IMR-90 (cell line): ENCODE measurements at regions not wholly inside any gene's neighbourhood (a gene's known extent, or its start where the extent isn't known, plus 50 kb on each side); places are given as distances from the start of the nearest gene placed in this dataset.

Source experiments
- ATAC-seq: fragments of 200-7000 bp; cut with Tn5 transposase; 2 replicates; pipeline ENCODE4 v1.9.1; 2020; ENCODE audit warnings: low read depth, mild to moderate bottlenecking, moderate library complexity
- BruUV-seq: library from RNA; stranded (reverse); fragments of 400-500 nt; replicated peaks from 2 replicates; lab custom pipeline; 2021; lab: Mats Ljungman, UMichigan
- CTCF ChIA-PET: fragments of 300-600 bp; formaldehyde crosslinking; extraction: SDS; loops from one replicate; lab custom pipeline; 2021; ENCODE audit warnings: antibody characterized with exemption; lab: Yijun Ruan, JAX
- POLR2A ChIA-PET: fragments of 300-600 bp; sonication (Branson Sonifier 250); formaldehyde crosslinking; loops from one replicate; lab custom pipeline; 2022; ENCODE audit warnings: antibody characterized with exemption; ENCODE audit not compliant: unreplicated experiment; lab: Charles Lee
- DNase-seq: peaks from one replicate; pipeline ENCODE4 v3.0.0; 2013
- H2AFZ ChIP-seq: replicated peaks from 2 replicates; pipeline ENCODE3; 2013; ENCODE audit warnings: low read length, mild to moderate bottlenecking; ENCODE audit not compliant: poor library complexity
- H2AK5ac ChIP-seq: 2 replicates; pipeline ENCODE4 v1.6.1; 2013; ENCODE audit warnings: low read depth, low read length, inconsistent platforms
- H2AK9ac ChIP-seq: replicated peaks from 2 replicates; pipeline ENCODE3; 2013; ENCODE audit warnings: mild to moderate bottlenecking, low read depth, low read length, moderate library complexity; ENCODE audit not compliant: poor library complexity
- H2BK120ac ChIP-seq: 2 replicates; pipeline ENCODE4 v1.6.1; 2013; ENCODE audit warnings: low read depth, low read length, inconsistent platforms
- H2BK15ac ChIP-seq: 3 replicates; pipeline ENCODE4 v1.6.1; 2013; ENCODE audit warnings: low read depth, low read length, inconsistent platforms
- H2BK20ac ChIP-seq: 2 replicates; pipeline ENCODE4 v1.6.1; 2013; ENCODE audit warnings: low read depth, mild to moderate bottlenecking, inconsistent platforms, low read length, moderate library complexity
- H2BK5ac ChIP-seq: 2 replicates; pipeline ENCODE4 v1.6.1; 2013; ENCODE audit warnings: mild to moderate bottlenecking, low read depth, low read length, inconsistent platforms; ENCODE audit not compliant: poor library complexity, severe bottlenecking
- H3K14ac ChIP-seq: replicated peaks from 2 replicates; pipeline ENCODE4 v1.6.1; 2013; ENCODE audit warnings: low read depth, low read length, inconsistent platforms
- H3K18ac ChIP-seq: 2 replicates; pipeline ENCODE4 v1.6.1; 2013; ENCODE audit warnings: low read depth, low read length, control low read depth
- H3K23ac ChIP-seq: 2 replicates; pipeline ENCODE4 v1.6.1; 2013; ENCODE audit warnings: low read depth, low read length, inconsistent platforms
- H3K27ac ChIP-seq: 2 replicates; pipeline ENCODE4 v1.5.1; 2013; ENCODE audit warnings: mild to moderate bottlenecking, control low read depth, low read length; ENCODE audit not compliant: insufficient read depth
- H3K27me3 ChIP-seq: 2 replicates; pipeline ENCODE4 v1.6.1; 2013; ENCODE audit warnings: low read length; ENCODE audit not compliant: control insufficient read depth, insufficient read depth
- H3K36me3 ChIP-seq: 2 replicates; pipeline ENCODE4 v1.6.1; 2013; ENCODE audit warnings: low read length, mixed read lengths; ENCODE audit not compliant: control insufficient read depth, insufficient read depth
- H3K4ac ChIP-seq: 2 replicates; pipeline ENCODE4 v1.6.1; 2013; ENCODE audit warnings: low read depth, low read length, inconsistent platforms
- H3K4me1 ChIP-seq: 2 replicates; pipeline ENCODE4 v1.6.1; 2013; ENCODE audit warnings: low read length, mixed read lengths; ENCODE audit not compliant: control insufficient read depth, insufficient read depth
- H3K4me2 ChIP-seq: 2 replicates; pipeline ENCODE4 v1.6.1; 2013; ENCODE audit warnings: low read depth, mild to moderate bottlenecking, control low read depth, low read length, moderate library complexity
- H3K4me3 ChIP-seq: 2 replicates; pipeline ENCODE4 v1.5.1; 2013; ENCODE audit warnings: low read depth, mild to moderate bottlenecking, control low read depth, low read length, moderate library complexity; ENCODE audit not compliant: insufficient read depth
- H3K56ac ChIP-seq: 2 replicates; pipeline ENCODE4 v1.6.1; 2013; ENCODE audit warnings: low read length, inconsistent platforms; ENCODE audit not compliant: insufficient read depth; ENCODE audit errors: extremely low read depth
- H3K79me1 ChIP-seq, 2 experiments: 2 replicates each; pipeline ENCODE4 v1.6.1; 2013; ENCODE audit warnings: low read length in 2 of 2, inconsistent platforms in 1 of 2, low read depth in 1 of 2
- H3K9ac ChIP-seq: 2 replicates; pipeline ENCODE4 v1.6.1; 2013; ENCODE audit warnings: low read depth, low read length, control low read depth
- H3K9me1 ChIP-seq: 2 replicates; pipeline ENCODE4 v1.6.1; 2013; ENCODE audit warnings: low read length, inconsistent platforms; ENCODE audit not compliant: insufficient read depth
- H3K9me3 ChIP-seq: 2 replicates; pipeline ENCODE4 v1.6.1; 2013; ENCODE audit warnings: low read length; ENCODE audit not compliant: control insufficient read depth, insufficient read depth
- H4K20me1 ChIP-seq: 2 replicates; pipeline ENCODE4 v1.6.1; 2013; ENCODE audit warnings: low read length, inconsistent platforms; ENCODE audit not compliant: insufficient read depth
- H4K5ac ChIP-seq: 2 replicates; pipeline ENCODE4 v1.6.1; 2013; ENCODE audit warnings: mild to moderate bottlenecking, low read depth, low read length, control low read depth
- H4K8ac ChIP-seq, 2 experiments: 2 replicates each; pipeline ENCODE4 v1.6.1; 2013; ENCODE audit warnings: low read depth in 2 of 2, low read length in 2 of 2, control low read depth in 1 of 2, inconsistent platforms in 1 of 2
- H4K91ac ChIP-seq: 2 replicates; pipeline ENCODE4 v1.6.1; 2013; ENCODE audit warnings: low read depth, low read length, inconsistent platforms; ENCODE audit not compliant: insufficient read depth
- CEBPB ChIP-seq: IDR thresholded peaks from 2 replicates; pipeline ENCODE4 v1.6.1; 2012; ENCODE audit warnings: low read depth, low read length, improper control_type of control experiment
- MAFK ChIP-seq: IDR thresholded peaks from 2 replicates; pipeline ENCODE4 v1.6.1; 2012; ENCODE audit warnings: low read depth, low read length, improper control_type of control experiment
- MAZ ChIP-seq: IDR thresholded peaks from 2 replicates; pipeline ENCODE4 v1.6.1; 2012; ENCODE audit warnings: low read depth, mild to moderate bottlenecking, low read length, improper control_type of control experiment, moderate library complexity, borderline replicate concordance
- MXI1 ChIP-seq: IDR thresholded peaks from 2 replicates; pipeline ENCODE4 v1.6.1; 2012; ENCODE audit warnings: low read depth, mild to moderate bottlenecking, low read length, moderate library complexity, borderline replicate concordance
- POLR2A ChIP-seq: IDR thresholded peaks from 2 replicates; pipeline ENCODE4 v1.6.1; 2012; ENCODE audit warnings: mild to moderate bottlenecking, low read depth, low read length
- USF2 ChIP-seq: fragments of 150-350 bp; IDR thresholded peaks from 2 replicates; pipeline ENCODE4 v1.6.1; 2017; ENCODE audit warnings: mild to moderate bottlenecking, antibody characterized with exemption, low read length, low read depth
- WGBS, 2 experiments: methylation state at CpG; one replicate each; pipeline versions ENCODE4 v1.1.5 to v1.1.7; 2013; ENCODE audit warnings: missing lambda C conversion rate in 2 of 2; ENCODE audit not compliant: insufficient read length in 1 of 2; ENCODE audit errors: extremely low coverage in 2 of 2; 5-methylcytosine and 5-hydroxymethylcytosine counted together
- dilution Hi-C: fragments of 300-500 bp; cut with HindIII; formaldehyde crosslinking; loops from one replicate; pipeline ENCODE4 v1.14.3; 2018; ENCODE audit warnings: low sequenced_read_pairs; ENCODE audit not compliant: unreplicated experiment
- in situ Hi-C: fragments of 300-500 bp; cut with MboI; formaldehyde crosslinking; loops from 3 replicates; pipeline ENCODE4 v1.14.3; 2019; ENCODE audit warnings: low sequenced_read_pairs, inconsistent platforms, mixed read lengths
- intact Hi-C: fragments of 100-400 bp; cut with micrococcal nuclease; formaldehyde crosslinking; loops from 2 replicates; pipeline ENCODE4 v1.10.0; 2022
- TF ChIP-seq, protein P1 (sequence below): fragments of 150-350 bp; IDR thresholded peaks from 2 replicates; pipeline ENCODE4 v1.6.1; 2016; ENCODE audit warnings: low read depth, mild to moderate bottlenecking, low read length, moderate library complexity, borderline replicate concordance

DNA sequence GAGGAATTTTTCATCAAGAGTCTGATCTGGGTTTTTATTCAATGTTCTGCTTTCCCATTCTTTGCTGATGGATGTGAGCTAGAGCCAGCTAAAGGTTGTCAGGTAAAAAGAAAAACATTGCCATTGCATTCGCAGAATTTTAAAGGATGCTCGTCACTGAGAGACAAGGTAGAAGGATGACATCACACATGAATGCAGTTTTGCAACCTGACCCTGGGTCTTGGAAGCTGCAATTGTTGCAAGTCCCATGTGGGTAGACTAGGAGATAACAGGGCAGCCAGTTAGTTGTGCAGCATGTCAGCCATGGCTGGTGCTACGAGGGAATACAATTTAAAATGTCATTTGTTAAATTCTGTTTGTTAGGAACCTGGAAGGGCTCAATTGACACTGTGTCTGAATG lies 73.9 kb upstream of the MXRA5 start:
- Histone ChIP-seq H3K79me1 (no peaks in the 10 kb centered on the region), H2BK15ac (no peak overlapping the region), H3K18ac (no peak overlapping the region), H4K5ac (no peak overlapping the region), H3K9me3 (peaks cover 4% of the 10 kb centered on the region; the same call in 1 of the 2 replicates), H4K8ac (no peak overlapping the region), H3K14ac (no peak overlapping the region), H3K4me1 (no peaks in the 10 kb centered on the region), H2AFZ (no peak overlapping the region), H4K91ac (no peak overlapping the region), H3K4me2 (no peak overlapping the region), H2BK5ac (no peak overlapping the region), H2AK5ac (no peak overlapping the region), H2AK9ac (no peak overlapping the region), H3K56ac (no peak overlapping the region), H3K4ac (no peak overlapping the region), H4K20me1 (no peaks in the 10 kb centered on the region), H3K9ac (no peak overlapping the region), H3K27ac (no peak overlapping the region), H3K9me1 (no peaks in the 10 kb centered on the region), H3K36me3 (no peaks in the 10 kb centered on the region), H2BK120ac (no peak overlapping the region), H3K4me3 (no peak overlapping the region), H3K23ac (no peak overlapping the region), H2BK20ac (no peak overlapping the region), H3K27me3 (no peaks in the 10 kb centered on the region)
- ChIA-PET CTCF (no interaction called here), POLR2A (no interaction called here)
- in situ Hi-C loops, result no loop called here
- TF ChIP-seq, protein P1, sequence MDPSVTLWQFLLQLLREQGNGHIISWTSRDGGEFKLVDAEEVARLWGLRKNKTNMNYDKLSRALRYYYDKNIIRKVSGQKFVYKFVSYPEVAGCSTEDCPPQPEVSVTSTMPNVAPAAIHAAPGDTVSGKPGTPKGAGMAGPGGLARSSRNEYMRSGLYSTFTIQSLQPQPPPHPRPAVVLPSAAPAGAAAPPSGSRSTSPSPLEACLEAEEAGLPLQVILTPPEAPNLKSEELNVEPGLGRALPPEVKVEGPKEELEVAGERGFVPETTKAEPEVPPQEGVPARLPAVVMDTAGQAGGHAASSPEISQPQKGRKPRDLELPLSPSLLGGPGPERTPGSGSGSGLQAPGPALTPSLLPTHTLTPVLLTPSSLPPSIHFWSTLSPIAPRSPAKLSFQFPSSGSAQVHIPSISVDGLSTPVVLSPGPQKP, result no peak
- TF ChIP-seq MAFK, result no peak
- no peak for TF ChIP-seq MXI1
- TF ChIP-seq MAZ, result no peak
- no peak for TF ChIP-seq POLR2A
- TF ChIP-seq CEBPB, result no peak
- no peak for TF ChIP-seq USF2
- 100% methylated on average over 1 of the region's 3 CpGs; no CpG with 5 or more reads in 1 of the 2 experiments for WGBS, 2 experiments
- BruUV-seq, result no TSS peak
- dilution Hi-C loops, result no loop called here
- intact Hi-C loops, result no loop called here
- ATAC-seq, result no peak
- DNase-seq, result no peak
